OCI-LY1 (cell line): ENCODE measurements at regions not wholly inside any gene's neighbourhood (a gene's known extent, or its start where the extent isn't known, plus 50 kb on each side); places are given as distances from the start of the nearest gene placed in this dataset.
"Not testable (repeated sequence)": the region's sequence is repeated elsewhere in the genome, so short reads cannot be mapped to it uniquely, and the experiment has no call there.

Experiments used
- H2AFZ ChIP-seq: fragments of 200-600 bp; sonication (generic), shearing (Covaris generic); 2 replicates; pipeline ENCODE4 v1.6.0; 2014; ENCODE audit warnings: antibody characterized with exemption, mild to moderate bottlenecking, low read length
- H3F3A ChIP-seq: fragments of 200-600 bp; sonication (generic), shearing (Covaris generic); 2 replicates; pipeline ENCODE4 v1.6.0; 2014; ENCODE audit warnings: mild to moderate bottlenecking, antibody characterized with exemption, low read length, moderate library complexity; ENCODE audit not compliant: insufficient read depth
- H3K27ac ChIP-seq: fragments of 200-600 bp; sonication (generic); 2 replicates; pipeline ENCODE4 v1.5.1; 2014; ENCODE audit warnings: low read length, mixed run types, mild to moderate bottlenecking, low read depth; ENCODE audit not compliant: poor library complexity, severe bottlenecking
- H3K27me3 ChIP-seq: fragments of 200-600 bp; sonication (generic); 2 replicates; pipeline ENCODE4 v1.6.0; 2014; ENCODE audit warnings: antibody characterized with exemption, mild to moderate bottlenecking, low read length, moderate library complexity; ENCODE audit not compliant: insufficient read depth
- H3K36me3 ChIP-seq: fragments of 200-600 bp; sonication (generic); 2 replicates; pipeline ENCODE4 v1.6.1; 2014; ENCODE audit warnings: mild to moderate bottlenecking, antibody characterized with exemption, low read length, moderate library complexity, mixed read lengths; ENCODE audit not compliant: insufficient read depth
- H3K4me1 ChIP-seq: fragments of 200-600 bp; sonication (generic); 2 replicates; pipeline ENCODE4 v1.5.1; 2014; ENCODE audit warnings: mild to moderate bottlenecking, low read length, moderate library complexity; ENCODE audit not compliant: insufficient read depth, severe bottlenecking
- H3K4me2 ChIP-seq: fragments of 200-600 bp; sonication (generic), shearing (Covaris generic); 2 replicates; pipeline ENCODE4 v1.6.1; 2014; ENCODE audit warnings: low read length
- H3K4me3 ChIP-seq: fragments of 200-600 bp; sonication (generic); 2 replicates; pipeline ENCODE4 v1.5.1; 2014; ENCODE audit warnings: low read length, low read depth, mild to moderate bottlenecking, mixed read lengths; ENCODE audit not compliant: poor library complexity, severe bottlenecking
- H3K79me2 ChIP-seq: fragments of 200-600 bp; shearing (Covaris generic); 2 replicates; pipeline ENCODE4 v1.6.1; 2016; ENCODE audit warnings: mixed run types, low read length, mixed read lengths; ENCODE audit not compliant: insufficient read depth
- H3K9ac ChIP-seq: fragments of 200-600 bp; sonication (generic), shearing (Covaris generic); 2 replicates; pipeline ENCODE4 v1.6.1; 2014; ENCODE audit warnings: mild to moderate bottlenecking, low read length, mixed read lengths
- H3K9me2 ChIP-seq: fragments of 200-600 bp; sonication (generic), shearing (Covaris generic); 2 replicates; pipeline ENCODE4 v1.6.1; 2014; ENCODE audit warnings: low read depth, mild to moderate bottlenecking, low read length, mixed read lengths
- H3K9me3 ChIP-seq: fragments of 200-600 bp; shearing (Covaris generic); 2 replicates; pipeline ENCODE4 v1.6.1; 2014; ENCODE audit warnings: low read length, mixed read lengths
- H4K20me1 ChIP-seq: fragments of 200-600 bp; sonication (generic), shearing (Covaris generic); 2 replicates; pipeline ENCODE4 v1.6.0; 2016; ENCODE audit warnings: mild to moderate bottlenecking, low read length; ENCODE audit not compliant: insufficient read depth
- CTCF ChIP-seq: fragments of 200-600 bp; sonication (generic), shearing (Covaris generic); IDR thresholded peaks from 2 replicates; pipeline ENCODE4 v1.5.1; 2017; ENCODE audit warnings: mild to moderate bottlenecking, antibody characterized with exemption, low read length, moderate library complexity, mixed read lengths
- EZH2 ChIP-seq: fragments of 200-600 bp; sonication (generic), shearing (Covaris generic); IDR thresholded peaks from 2 replicates; pipeline ENCODE4 v1.8.0; 2017; ENCODE audit warnings: borderline replicate concordance, mixed run types, mild to moderate bottlenecking, antibody characterized with exemption, low read length, moderate library complexity, mixed read lengths

GRCh38 chr12:63005382-63005781 is 70.4 kb upstream of the PPM1H start:
- Histone ChIP-seq H3K4me2 (no peak overlapping the region), H4K20me1 (no peaks in the 10 kb centered on the region)

GRCh38 chr12:63003223-63003819 is 68.4 kb upstream of the PPM1H start:
- H2AFZ ChIP-seq = no peak overlapping the region
- H3K4me2 ChIP-seq = no peak overlapping the region
- TF ChIP-seq CTCF (no peak), EZH2 (no peak)
- no peaks in the 10 kb centered on the region for H3F3A ChIP-seq
- H3K9ac ChIP-seq = no peak overlapping the region
- H3K36me3 ChIP-seq = no peaks in the 10 kb centered on the region
- no peaks in the 10 kb centered on the region for H3K4me1 ChIP-seq
- H3K9me3 ChIP-seq = no peaks in the 10 kb centered on the region
- H4K20me1 ChIP-seq = no peaks in the 10 kb centered on the region
- H3K9me2 ChIP-seq = no peaks in the 10 kb centered on the region
- H3K79me2 ChIP-seq = no peaks in the 10 kb centered on the region
- H3K27ac ChIP-seq = no peak overlapping the region
- no peak overlapping the region for H3K4me3 ChIP-seq
- H3K27me3 ChIP-seq = no peaks in the 10 kb centered on the region

More at GRCh38 chr12:63005382-63005781, 70.4 kb upstream of the PPM1H start:
- H3K79me2 ChIP-seq = no peaks in the 10 kb centered on the region
- no peak overlapping the region for H2AFZ ChIP-seq
- no peaks in the 10 kb centered on the region for H3K27me3 ChIP-seq
- no peaks in the 10 kb centered on the region for H3K9me3 ChIP-seq
- H3K9me2 ChIP-seq = no peaks in the 10 kb centered on the region
- no peaks in the 10 kb centered on the region for H3F3A ChIP-seq
- TF ChIP-seq CTCF (no peak), EZH2 (no peak)
- H3K9ac ChIP-seq = no peak overlapping the region
- H3K36me3 ChIP-seq = no peaks in the 10 kb centered on the region
- H3K4me3 ChIP-seq = no peak overlapping the region
- H3K4me1 ChIP-seq = no peaks in the 10 kb centered on the region
- no peak overlapping the region for H3K27ac ChIP-seq

GRCh38 chr12:63002059-63002458 is 67.1 kb upstream of the PPM1H start:
- not testable (repeated sequence) for H3K9me2 ChIP-seq, H3K36me3 ChIP-seq, H4K20me1 ChIP-seq, H3K9me3 ChIP-seq, H3K9ac ChIP-seq, H3F3A ChIP-seq, H3K4me3 ChIP-seq, H2AFZ ChIP-seq, H3K27me3 ChIP-seq, H3K27ac ChIP-seq, H3K4me1 ChIP-seq, H3K79me2 ChIP-seq, H3K4me2 ChIP-seq

GRCh38 chr12:62998454-62998853 is 63.5 kb upstream of the PPM1H start:
- Histone ChIP-seq H3K36me3 (no peaks in the 10 kb centered on the region), H3K4me3 (no peak overlapping the region), H3K27ac (no peak overlapping the region), H3K4me1 (no peaks in the 10 kb centered on the region), H4K20me1 (no peaks in the 10 kb centered on the region), H3K79me2 (no peaks in the 10 kb centered on the region), H3K27me3 (no peaks in the 10 kb centered on the region), H2AFZ (no peak overlapping the region), H3K9ac (no peak overlapping the region), H3F3A (no peaks in the 10 kb centered on the region), H3K9me3 (no peaks in the 10 kb centered on the region), H3K4me2 (no peak overlapping the region), H3K9me2 (no peaks in the 10 kb centered on the region)
- TF ChIP-seq CTCF = no peak
- TF ChIP-seq EZH2 = no peak
